DND-41 (cell line): ENCODE measurements at regions not wholly inside any gene's neighbourhood (a gene's known extent, or its start where the extent isn't known, plus 50 kb on each side); places are given as distances from the start of the nearest gene placed in this dataset.

ENCODE experiments used
- ATAC-seq: fragments of 200-7000 bp; cut with Tn5 transposase; 3 replicates; pipeline ENCODE4 v1.9.1; 2021; ENCODE audit warnings: low read depth; ENCODE audit not compliant: insufficient read depth
- DNase-seq: peaks from one replicate; pipeline ENCODE4 v3.0.0-alpha.2; 2020
- H2AFZ ChIP-seq: 2 replicates; pipeline ENCODE4 v1.6.0; 2012; ENCODE audit warnings: low read depth, low read length
- H3K27ac ChIP-seq: 2 replicates; pipeline ENCODE4 v1.5.1; 2012; ENCODE audit warnings: low read length, inconsistent platforms
- H3K27me3 ChIP-seq: fragments of 200-600 bp; sonication (generic); 2 replicates; pipeline ENCODE4 v1.6.0; 2012; ENCODE audit warnings: low read length, mild to moderate bottlenecking, inconsistent platforms; ENCODE audit not compliant: insufficient read depth, poor library complexity
- H3K36me3 ChIP-seq: 2 replicates; pipeline ENCODE4 v1.5.1; 2012; ENCODE audit warnings: low read length, inconsistent platforms; ENCODE audit not compliant: insufficient read depth
- H3K4me1 ChIP-seq: 2 replicates; pipeline ENCODE4 v1.5.1; 2012; ENCODE audit warnings: mild to moderate bottlenecking, low read length; ENCODE audit not compliant: insufficient read depth
- H3K4me2 ChIP-seq: 2 replicates; pipeline ENCODE4 v1.6.0; 2012; ENCODE audit warnings: mild to moderate bottlenecking, moderate library complexity, low read length, inconsistent platforms; ENCODE audit not compliant: insufficient read depth
- H3K4me3 ChIP-seq, 2 experiments: fragments of 200-600 bp in 1 of 2; shearing (Covaris generic) in 1 of 2; 2 replicates each; pipeline ENCODE4 v1.5.1; 2012 to 2016; ENCODE audit warnings: inconsistent platforms in 2 of 2, low read length in 2 of 2, mild to moderate bottlenecking in 2 of 2, low read depth in 1 of 2, moderate library complexity in 1 of 2
- H3K79me2 ChIP-seq: 2 replicates; pipeline ENCODE4 v1.6.0; 2012; ENCODE audit warnings: low read length, inconsistent platforms; ENCODE audit not compliant: insufficient read depth
- H3K9ac ChIP-seq: 2 replicates; pipeline ENCODE4 v1.6.0; 2012; ENCODE audit warnings: low read depth, mild to moderate bottlenecking, inconsistent platforms, low read length, moderate library complexity
- H3K9me3 ChIP-seq: 2 replicates; pipeline ENCODE4 v1.5.1; 2012; ENCODE audit warnings: low read length, moderate library complexity, mild to moderate bottlenecking, inconsistent platforms; ENCODE audit not compliant: insufficient read depth, severe bottlenecking
- H4K20me1 ChIP-seq: 2 replicates; pipeline ENCODE4 v1.6.0; 2012; ENCODE audit warnings: low read length; ENCODE audit not compliant: insufficient read depth
- EZH2 ChIP-seq: IDR thresholded peaks from 3 replicates; pipeline ENCODE4 v1.6.1; 2012; ENCODE audit warnings: borderline replicate concordance, low read depth, mild to moderate bottlenecking, moderate library complexity, low read length, inconsistent platforms; ENCODE audit not compliant: severe bottlenecking
- TF ChIP-seq, protein P1 (sequence below): IDR thresholded peaks from 2 replicates; pipeline ENCODE4 v1.5.1; 2012; ENCODE audit warnings: borderline replicate concordance, low read length, moderate library complexity, mild to moderate bottlenecking; ENCODE audit not compliant: poor library complexity, severe bottlenecking; ENCODE audit errors: extremely low read depth

GRCh38 chr3:187963003-187963676 is 190.8 kb upstream of the LPP start:
- H3K4me2 ChIP-seq, result no peak overlapping the region
- TF ChIP-seq EZH2, result no peak
- TF ChIP-seq, protein P1, sequence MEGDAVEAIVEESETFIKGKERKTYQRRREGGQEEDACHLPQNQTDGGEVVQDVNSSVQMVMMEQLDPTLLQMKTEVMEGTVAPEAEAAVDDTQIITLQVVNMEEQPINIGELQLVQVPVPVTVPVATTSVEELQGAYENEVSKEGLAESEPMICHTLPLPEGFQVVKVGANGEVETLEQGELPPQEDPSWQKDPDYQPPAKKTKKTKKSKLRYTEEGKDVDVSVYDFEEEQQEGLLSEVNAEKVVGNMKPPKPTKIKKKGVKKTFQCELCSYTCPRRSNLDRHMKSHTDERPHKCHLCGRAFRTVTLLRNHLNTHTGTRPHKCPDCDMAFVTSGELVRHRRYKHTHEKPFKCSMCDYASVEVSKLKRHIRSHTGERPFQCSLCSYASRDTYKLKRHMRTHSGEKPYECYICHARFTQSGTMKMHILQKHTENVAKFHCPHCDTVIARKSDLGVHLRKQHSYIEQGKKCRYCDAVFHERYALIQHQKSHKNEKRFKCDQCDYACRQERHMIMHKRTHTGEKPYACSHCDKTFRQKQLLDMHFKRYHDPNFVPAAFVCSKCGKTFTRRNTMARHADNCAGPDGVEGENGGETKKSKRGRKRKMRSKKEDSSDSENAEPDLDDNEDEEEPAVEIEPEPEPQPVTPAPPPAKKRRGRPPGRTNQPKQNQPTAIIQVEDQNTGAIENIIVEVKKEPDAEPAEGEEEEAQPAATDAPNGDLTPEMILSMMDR, result no peak
- H3K9me3 ChIP-seq, result no peaks in the 10 kb centered on the region
- H4K20me1 ChIP-seq, result no peaks in the 10 kb centered on the region
- no peaks in the 10 kb centered on the region for H3K79me2 ChIP-seq
- ATAC-seq, result peak; percentile 48
- H2AFZ ChIP-seq, result no peak overlapping the region; the same call in 1 of the 2 replicates
- H3K4me3 ChIP-seq, result no peak overlapping the region
- H3K9ac ChIP-seq, result 0 out of 2 replicates have a peak overlapping the region, but pooled peaks have one; percentile 5
- H3K4me1 ChIP-seq, result peaks cover 63% of the 10 kb centered on the region
- DNase-seq, result peak; percentile 40
- H3K36me3 ChIP-seq, result no peaks in the 10 kb centered on the region
- no peaks in the 10 kb centered on the region for H3K27me3 ChIP-seq
- peak overlapping the region; percentile 67 for H3K27ac ChIP-seq

- TF ChIP-seq EZH2, result no peak
- TF ChIP-seq, protein P1, result no peak
- Histone ChIP-seq H3K36me3 (no peaks in the 10 kb centered on the region), H3K4me3 (no peak overlapping the region), H3K4me2 (no peak overlapping the region), H4K20me1 (no peaks in the 10 kb centered on the region), H3K79me2 (no peaks in the 10 kb centered on the region), H2AFZ (no peak overlapping the region), H3K9ac (0 out of 2 replicates have a peak overlapping the region, but pooled peaks have one; percentile 5), H3K9me3 (no peaks in the 10 kb centered on the region), H3K4me1 (peaks cover 56% of the 10 kb centered on the region), H3K27me3 (no peaks in the 10 kb centered on the region), H3K27ac (peak overlapping the region; percentile 67)
- DNase-seq (peak; percentile 40), ATAC-seq (peak; percentile 68)
Observed at GRCh38 chr3:187963677-187964385, 190.1 kb upstream of the LPP start.

DNA sequence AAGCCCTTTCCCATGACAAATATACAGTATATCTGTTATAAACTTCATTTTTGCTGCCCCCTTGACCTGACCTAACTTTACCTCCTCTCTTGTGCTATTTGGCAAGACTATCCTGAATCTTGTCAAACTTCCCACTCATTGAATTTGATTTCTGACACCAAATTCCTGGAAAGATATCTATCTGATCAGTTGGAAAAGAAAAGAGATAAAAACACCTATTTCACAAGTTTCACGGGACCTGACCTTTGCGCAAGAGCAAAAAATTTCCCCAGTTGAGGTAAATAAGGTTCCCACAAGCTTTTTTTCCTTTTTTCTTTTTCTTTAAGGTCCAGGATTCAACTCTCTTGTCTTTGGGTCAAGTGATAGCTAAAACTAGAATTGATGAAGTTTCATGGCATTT is 189.2 kb upstream of the LPP start:
- TF ChIP-seq, protein P1, result no peak
- no peak for TF ChIP-seq EZH2
- Histone ChIP-seq H4K20me1 (no peaks in the 10 kb centered on the region), H3K27me3 (no peaks in the 10 kb centered on the region), H2AFZ (no peak overlapping the region), H3K9me3 (no peaks in the 10 kb centered on the region), H3K4me3 (no peak overlapping the region), H3K36me3 (no peaks in the 10 kb centered on the region), H3K4me1 (peaks cover 54% of the 10 kb centered on the region), H3K9ac (no peak overlapping the region), H3K27ac (no peak overlapping the region), H3K4me2 (no peak overlapping the region), H3K79me2 (no peaks in the 10 kb centered on the region)
- no peak for DNase-seq
- ATAC-seq, result no peak
